ENCODE measurements at regions not wholly inside any gene's neighbourhood (a gene's known extent, or its start where the extent isn't known, plus 50 kb on each side); places are given as distances from the start of the nearest gene placed in this dataset.

GRCh38 chr1:8113262-8114220 is 87.4 kb upstream of the ERRFI1 start:
- FAIRE-seq, result no peak

GRCh38 chr1:8112611-8113261 is 86.6 kb upstream of the ERRFI1 start:
- FAIRE-seq, result no peak

GRCh38 chr1:8111560-8111959 is 85.5 kb upstream of the ERRFI1 start:
- no peak for FAIRE-seq

GRCh38 chr1:8109216-8109615 is 83.1 kb upstream of the ERRFI1 start:
- FAIRE-seq, result no peak

- no peak for FAIRE-seq
Measured at GRCh38 chr1:8107897-8108296, 81.8 kb upstream of the ERRFI1 start.

GRCh38 chr1:8104278-8105236 is 78.4 kb upstream of the ERRFI1 start:
- FAIRE-seq, result no peak

- FAIRE-seq, result no peak
Measured at GRCh38 chr1:8097908-8098307, 71.8 kb upstream of the ERRFI1 start.

GRCh38 chr1:8097077-8097799 is 71.1 kb upstream of the ERRFI1 start:
- no peak for FAIRE-seq

- FAIRE-seq, result no peak
Measured at GRCh38 chr1:8096105-8097011, 70.2 kb upstream of the ERRFI1 start.

GRCh38 chr1:8095584-8095983 is 69.5 kb upstream of the ERRFI1 start:
- no peak for FAIRE-seq

- FAIRE-seq, result no peak
Measured at GRCh38 chr1:8094481-8095241, 68.6 kb upstream of the ERRFI1 start.

GRCh38 chr1:8093221-8093980 is 67.3 kb upstream of the ERRFI1 start:
- no peak for FAIRE-seq

- no peak for FAIRE-seq
Measured at GRCh38 chr1:8092657-8093056, 66.5 kb upstream of the ERRFI1 start.

- no peak for FAIRE-seq
Measured at GRCh38 chr1:8091691-8092090, 65.6 kb upstream of the ERRFI1 start.

- FAIRE-seq, result no peak
Measured at GRCh38 chr1:8090241-8090702, 64.2 kb upstream of the ERRFI1 start.

- FAIRE-seq, result no peak
Measured at GRCh38 chr1:8089535-8090228, 63.6 kb upstream of the ERRFI1 start.

- no peak for FAIRE-seq
Measured at GRCh38 chr1:8086055-8086454, 59.9 kb upstream of the ERRFI1 start.

GRCh38 chr1:8084913-8085312 is 58.8 kb upstream of the ERRFI1 start:
- no peak for FAIRE-seq

All from endometrium (tissue), 2 donors.